ENCODE measurements at regions not wholly inside any gene's neighbourhood (a gene's known extent, or its start where the extent isn't known, plus 50 kb on each side); places are given as distances from the start of the nearest gene placed in this dataset.

- POLR2A ChIA-PET, result no interaction called here
Measured at GRCh38 chr3:106210923-106211322, 342.1 kb upstream of the CBLB start.

More at GRCh38 chr3:106210923-106211322, 342.1 kb upstream of the CBLB start:
- 92% methylated on average over 3 of the region's 3 CpGs for WGBS (ENCODE audit: low lambda C conversion rate)
- Histone ChIP-seq H3K79me2 (ENCODE audit: insufficient read depth) (no peaks in the 10 kb centered on the region), H4K20me1 (ENCODE audit: insufficient read depth) (no peaks in the 10 kb centered on the region), H3K9ac (no peak overlapping the region), H3K4me1 (ENCODE audit: control insufficient read depth in 1 of 2, insufficient read depth in 2 of 2, low read depth in 1 of 2, low read length in 1 of 2) (no peaks in the 10 kb centered on the region; a peak in 2 of 4 replicates), H3K36me3 (replicated peaks in 1 of 2; ENCODE audit: control insufficient read depth in 1 of 2, insufficient read depth in 2 of 2, low read length in 1 of 2) (no peaks in the 10 kb centered on the region), H3K27ac (ENCODE audit: low read depth in 2 of 2, low read length in 1 of 2) (no peak overlapping the region), H3K9me3 (no peaks in the 10 kb centered on the region), H3K4me3 (ENCODE audit: low read depth in 2 of 2, low read length in 1 of 2) (no peak overlapping the region), H3F3A (replicated peaks; ENCODE audit: insufficient read depth) (no peaks in the 10 kb centered on the region), H2AFZ (ENCODE audit: low read depth) (no peak overlapping the region), H3K27me3 (ENCODE audit: insufficient read depth) (no peaks in the 10 kb centered on the region), H3K4me2 (no peak overlapping the region), H3K9me2 (no peaks in the 10 kb centered on the region)
- CTCF ChIA-PET, result no interaction called here
- no peak for TF ChIP-seq POLR2AphosphoS5 (IDR thresholded peaks at IDR 0.05; ENCODE audit: low read depth, low read length)
- TF ChIP-seq FOXJ3 (CRISPR knock-in tag; IDR thresholded peaks at IDR 0.05), result no peak
- no peak for TF ChIP-seq MEF2A (IDR thresholded peaks at IDR 0.05; ENCODE audit: borderline replicate concordance, low read depth)
- no peak for TF ChIP-seq ELF1 (IDR thresholded peaks at IDR 0.05)
- no peak for TF ChIP-seq CHD2 (IDR thresholded peaks at IDR 0.05; ENCODE audit: low read length, partially characterized antibody)
- TF ChIP-seq TAF1 (IDR thresholded peaks at IDR 0.05; ENCODE audit: borderline replicate concordance, low read depth, low read length), result no peak
- TF ChIP-seq, protein P1, sequence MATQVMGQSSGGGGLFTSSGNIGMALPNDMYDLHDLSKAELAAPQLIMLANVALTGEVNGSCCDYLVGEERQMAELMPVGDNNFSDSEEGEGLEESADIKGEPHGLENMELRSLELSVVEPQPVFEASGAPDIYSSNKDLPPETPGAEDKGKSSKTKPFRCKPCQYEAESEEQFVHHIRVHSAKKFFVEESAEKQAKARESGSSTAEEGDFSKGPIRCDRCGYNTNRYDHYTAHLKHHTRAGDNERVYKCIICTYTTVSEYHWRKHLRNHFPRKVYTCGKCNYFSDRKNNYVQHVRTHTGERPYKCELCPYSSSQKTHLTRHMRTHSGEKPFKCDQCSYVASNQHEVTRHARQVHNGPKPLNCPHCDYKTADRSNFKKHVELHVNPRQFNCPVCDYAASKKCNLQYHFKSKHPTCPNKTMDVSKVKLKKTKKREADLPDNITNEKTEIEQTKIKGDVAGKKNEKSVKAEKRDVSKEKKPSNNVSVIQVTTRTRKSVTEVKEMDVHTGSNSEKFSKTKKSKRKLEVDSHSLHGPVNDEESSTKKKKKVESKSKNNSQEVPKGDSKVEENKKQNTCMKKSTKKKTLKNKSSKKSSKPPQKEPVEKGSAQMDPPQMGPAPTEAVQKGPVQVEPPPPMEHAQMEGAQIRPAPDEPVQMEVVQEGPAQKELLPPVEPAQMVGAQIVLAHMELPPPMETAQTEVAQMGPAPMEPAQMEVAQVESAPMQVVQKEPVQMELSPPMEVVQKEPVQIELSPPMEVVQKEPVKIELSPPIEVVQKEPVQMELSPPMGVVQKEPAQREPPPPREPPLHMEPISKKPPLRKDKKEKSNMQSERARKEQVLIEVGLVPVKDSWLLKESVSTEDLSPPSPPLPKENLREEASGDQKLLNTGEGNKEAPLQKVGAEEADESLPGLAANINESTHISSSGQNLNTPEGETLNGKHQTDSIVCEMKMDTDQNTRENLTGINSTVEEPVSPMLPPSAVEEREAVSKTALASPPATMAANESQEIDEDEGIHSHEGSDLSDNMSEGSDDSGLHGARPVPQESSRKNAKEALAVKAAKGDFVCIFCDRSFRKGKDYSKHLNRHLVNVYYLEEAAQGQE (IDR thresholded peaks at IDR 0.05; ENCODE audit: low read depth, low read length), result no peak
- no peak for TF ChIP-seq NFIC (IDR thresholded peaks at IDR 0.05; ENCODE audit: borderline replicate concordance)
- no peak for TF ChIP-seq CTCF (IDR thresholded peaks at IDR 0.05)
- no peak for TF ChIP-seq USF1 (IDR thresholded peaks at IDR 0.05; ENCODE audit: borderline replicate concordance, low read depth)
- TF ChIP-seq MAX (IDR thresholded peaks at IDR 0.05; ENCODE audit: low read depth), result no peak
- TF ChIP-seq, protein P2, sequence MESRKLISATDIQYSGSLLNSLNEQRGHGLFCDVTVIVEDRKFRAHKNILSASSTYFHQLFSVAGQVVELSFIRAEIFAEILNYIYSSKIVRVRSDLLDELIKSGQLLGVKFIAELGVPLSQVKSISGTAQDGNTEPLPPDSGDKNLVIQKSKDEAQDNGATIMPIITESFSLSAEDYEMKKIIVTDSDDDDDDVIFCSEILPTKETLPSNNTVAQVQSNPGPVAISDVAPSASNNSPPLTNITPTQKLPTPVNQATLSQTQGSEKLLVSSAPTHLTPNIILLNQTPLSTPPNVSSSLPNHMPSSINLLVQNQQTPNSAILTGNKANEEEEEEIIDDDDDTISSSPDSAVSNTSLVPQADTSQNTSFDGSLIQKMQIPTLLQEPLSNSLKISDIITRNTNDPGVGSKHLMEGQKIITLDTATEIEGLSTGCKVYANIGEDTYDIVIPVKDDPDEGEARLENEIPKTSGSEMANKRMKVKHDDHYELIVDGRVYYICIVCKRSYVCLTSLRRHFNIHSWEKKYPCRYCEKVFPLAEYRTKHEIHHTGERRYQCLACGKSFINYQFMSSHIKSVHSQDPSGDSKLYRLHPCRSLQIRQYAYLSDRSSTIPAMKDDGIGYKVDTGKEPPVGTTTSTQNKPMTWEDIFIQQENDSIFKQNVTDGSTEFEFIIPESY (IDR thresholded peaks at IDR 0.05; ENCODE audit: borderline replicate concordance, low read depth), result no peak
- TF ChIP-seq EP300 (IDR thresholded peaks at IDR 0.05; ENCODE audit: borderline replicate concordance in 1 of 2, low read depth in 1 of 2, low read length in 1 of 2), result no peak
- no peak for TF ChIP-seq EZH2phosphoT487 (IDR thresholded peaks at IDR 0.05; ENCODE audit: borderline replicate concordance, low read depth)
- DNase-seq, result no peak

Data from SK-N-SH (cell line).